RWPE1 (cell line): ENCODE measurements at regions not wholly inside any gene's neighbourhood (a gene's known extent, or its start where the extent isn't known, plus 50 kb on each side); places are given as distances from the start of the nearest gene placed in this dataset.

ENCODE experiments used
- CTCF ChIA-PET: fragments of 350-600 bp; sonication (Branson Sonifier 250); formaldehyde crosslinking; extraction: SDS; loops from one replicate; lab custom pipeline; 2021; lab: Yijun Ruan, JAX
- POLR2A ChIA-PET: fragments of 400-600 bp; formaldehyde crosslinking; extraction: SDS; loops from one replicate; lab custom pipeline; 2020; ENCODE audit warnings: antibody characterized with exemption; ENCODE audit not compliant: low non-redundant PET; lab: Yijun Ruan, JAX
- DNase-seq: peaks from one replicate; pipeline ENCODE4 v3.0.0; 2012; ENCODE audit warnings: low spot score
- H3K27ac ChIP-seq: fragments of 450-650 bp; 2 replicates; pipeline ENCODE4 v1.5.1; 2017
- TF ChIP-seq, protein P1 (sequence below): fragments of 450-650 bp; conservative IDR thresholded peaks from 2 replicates; pipeline ENCODE4 v1.5.1; 2017; ENCODE audit warnings: low read depth, mild to moderate bottlenecking

DNA sequence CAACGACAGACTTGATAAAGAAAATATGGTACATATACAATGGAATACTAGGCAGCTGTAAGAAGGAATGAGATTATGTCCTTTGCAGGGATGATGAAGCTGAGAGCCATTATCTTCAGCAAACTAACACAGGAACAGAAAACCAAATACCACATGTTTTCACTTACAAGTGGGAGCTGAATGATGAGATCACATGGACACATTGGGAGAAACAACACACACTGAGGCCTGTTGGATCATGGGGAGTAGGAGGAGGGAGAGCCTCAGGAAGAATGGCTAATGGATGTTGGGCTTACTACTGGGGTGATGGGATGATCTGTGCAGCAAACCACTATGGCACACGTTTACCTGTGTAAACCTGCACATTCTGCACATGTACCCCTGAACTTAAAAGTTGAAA, 209.7 kb downstream of the SPRY1 start:
- ChIA-PET CTCF (no interaction called here), POLR2A (no interaction called here)
- no peak for DNase-seq
- H3K27ac ChIP-seq = no peak overlapping the region
- TF ChIP-seq, protein P1, sequence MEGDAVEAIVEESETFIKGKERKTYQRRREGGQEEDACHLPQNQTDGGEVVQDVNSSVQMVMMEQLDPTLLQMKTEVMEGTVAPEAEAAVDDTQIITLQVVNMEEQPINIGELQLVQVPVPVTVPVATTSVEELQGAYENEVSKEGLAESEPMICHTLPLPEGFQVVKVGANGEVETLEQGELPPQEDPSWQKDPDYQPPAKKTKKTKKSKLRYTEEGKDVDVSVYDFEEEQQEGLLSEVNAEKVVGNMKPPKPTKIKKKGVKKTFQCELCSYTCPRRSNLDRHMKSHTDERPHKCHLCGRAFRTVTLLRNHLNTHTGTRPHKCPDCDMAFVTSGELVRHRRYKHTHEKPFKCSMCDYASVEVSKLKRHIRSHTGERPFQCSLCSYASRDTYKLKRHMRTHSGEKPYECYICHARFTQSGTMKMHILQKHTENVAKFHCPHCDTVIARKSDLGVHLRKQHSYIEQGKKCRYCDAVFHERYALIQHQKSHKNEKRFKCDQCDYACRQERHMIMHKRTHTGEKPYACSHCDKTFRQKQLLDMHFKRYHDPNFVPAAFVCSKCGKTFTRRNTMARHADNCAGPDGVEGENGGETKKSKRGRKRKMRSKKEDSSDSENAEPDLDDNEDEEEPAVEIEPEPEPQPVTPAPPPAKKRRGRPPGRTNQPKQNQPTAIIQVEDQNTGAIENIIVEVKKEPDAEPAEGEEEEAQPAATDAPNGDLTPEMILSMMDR = no peak

DNA sequence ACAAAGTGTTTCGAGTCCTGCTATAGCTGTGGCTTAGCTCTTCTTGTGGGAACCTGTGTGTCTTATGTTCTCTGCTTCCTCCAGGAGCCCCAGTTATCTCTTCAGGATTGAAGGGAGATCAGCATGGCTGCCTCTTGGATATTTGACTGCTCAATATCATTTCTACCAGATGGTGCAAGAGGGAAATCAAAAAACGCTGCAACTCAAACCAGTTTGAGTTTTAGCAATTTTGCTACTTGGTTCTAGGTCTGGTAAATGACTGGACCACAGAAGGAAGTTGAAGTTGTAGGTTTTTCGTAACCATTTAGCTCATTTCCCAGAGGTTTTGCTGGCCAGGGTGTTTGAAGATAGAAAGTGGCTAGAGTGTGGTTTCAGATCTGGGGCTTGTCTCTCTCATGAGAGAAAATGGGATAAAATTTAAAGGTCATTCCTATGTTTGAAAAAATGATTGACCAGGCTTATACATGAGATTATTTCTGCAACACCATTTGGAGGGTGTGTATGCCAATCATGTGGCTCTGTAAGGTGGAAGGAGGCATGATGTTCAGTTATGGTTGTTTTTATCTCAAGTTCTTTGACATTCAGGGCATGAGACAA, 210.4 kb downstream of the SPRY1 start:
- POLR2A ChIA-PET = no interaction called here
- DNase-seq = no peak
- CTCF ChIA-PET = no interaction called here
- TF ChIP-seq, protein P1 = no peak
- H3K27ac ChIP-seq = no peak overlapping the region

GRCh38 chr4:123609829-123610228, 213.2 kb downstream of the SPRY1 start:
- no peak for DNase-seq
- H3K27ac ChIP-seq = no peak overlapping the region
- CTCF ChIA-PET = no interaction called here
- POLR2A ChIA-PET = no interaction called here
- TF ChIP-seq, protein P1 = no peak

- no peak for DNase-seq
- CTCF ChIA-PET = no interaction called here
- no peak overlapping the region for H3K27ac ChIP-seq
- POLR2A ChIA-PET = no interaction called here
- TF ChIP-seq, protein P1 = no peak
Observed at GRCh38 chr4:123613586-123614344, 217.2 kb downstream of the SPRY1 start.

- TF ChIP-seq, protein P1 = no peak
- no peak for DNase-seq
- ChIA-PET POLR2A (no interaction called here), CTCF (no interaction called here)
- H3K27ac ChIP-seq = no peak overlapping the region
Observed at GRCh38 chr4:123615901-123616300, 219.3 kb downstream of the SPRY1 start.

DNA sequence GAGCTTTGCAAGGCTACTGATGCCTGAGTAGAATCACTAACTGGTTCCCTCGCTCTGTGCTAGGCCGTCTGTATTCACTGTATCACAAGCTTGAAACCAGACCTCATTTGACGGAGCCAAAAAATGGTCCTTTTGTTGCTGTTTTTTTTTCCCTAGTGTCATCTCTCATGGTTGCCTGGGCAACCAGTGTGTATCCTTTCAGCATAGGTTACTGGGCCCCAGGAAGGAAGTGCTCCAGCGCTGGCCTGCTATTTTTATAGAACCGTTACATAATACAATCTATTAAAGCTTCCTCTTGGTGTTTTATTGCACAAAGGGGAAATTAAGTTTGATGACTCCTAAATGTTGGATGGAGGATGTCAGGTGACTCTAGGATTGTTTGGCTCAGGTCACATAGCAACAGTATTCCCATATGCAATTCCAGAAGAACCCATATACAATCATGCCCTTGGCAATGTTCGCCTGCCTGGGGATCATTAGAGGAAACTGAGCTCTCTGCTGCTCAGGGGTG, 220.4 kb downstream of the SPRY1 start:
- ChIA-PET CTCF (interaction anchor here (0.6 kb wide), 1 partner anchor 84 kb away, joined by 4 read pairs; no protein-coding TSS in a partner anchor), POLR2A (no interaction called here)
- TF ChIP-seq, protein P1 = no peak
- DNase-seq = no peak
- H3K27ac ChIP-seq = no peak overlapping the region
